H1 (cell line): ENCODE measurements at regions not wholly inside any gene's neighbourhood (a gene's known extent, or its start where the extent isn't known, plus 50 kb on each side); places are given as distances from the start of the nearest gene placed in this dataset.

Experiments
- CTCF ChIA-PET: fragments of 300-600 bp; sonication (Branson Sonifier 250); formaldehyde crosslinking; loops from one replicate; lab custom pipeline; 2021; ENCODE audit not compliant: partially characterized antibody; lab: Charles Lee
- POLR2A ChIA-PET: fragments of 300-600 bp; sonication (Branson Sonifier 250); formaldehyde crosslinking; loops from one replicate; lab custom pipeline; 2021; ENCODE audit warnings: inconsistent platforms; ENCODE audit not compliant: partially characterized antibody; lab: Charles Lee
- DNase-seq, 2 experiments: peaks; one replicate each; pipeline versions ENCODE4 v3.0.0 to v3.0.0-alpha.2; 2010 to 2022; ENCODE audit warnings: low spot score in 2 of 2, low read depth in 1 of 2, mixed read lengths in 1 of 2
- FAIRE-seq: peaks from 2 replicates; lab custom pipeline; 2011; peaks lifted over from hg19 to GRCh38; lab: Jason Lieb, UNC
- H2AFZ ChIP-seq: 2 replicates; pipeline ENCODE4 v1.8.1; 2012; ENCODE audit warnings: low read length, inconsistent platforms
- H2AK5ac ChIP-seq: 2 replicates; pipeline ENCODE4 v1.6.1; 2013; ENCODE audit warnings: low read depth, low read length
- H2BK120ac ChIP-seq: replicated peaks from 2 replicates; pipeline ENCODE3; 2013; ENCODE audit warnings: low read depth, low read length, inconsistent platforms
- H2BK12ac ChIP-seq: 2 replicates; pipeline ENCODE4 v1.6.1; 2013; ENCODE audit warnings: low read depth, low read length
- H2BK15ac ChIP-seq: 2 replicates; pipeline ENCODE4 v1.6.1; 2013; ENCODE audit warnings: low read length
- H2BK20ac ChIP-seq: 2 replicates; pipeline ENCODE4 v1.6.1; 2013; ENCODE audit warnings: low read length
- H2BK5ac ChIP-seq: 2 replicates; pipeline ENCODE4 v1.6.1; 2013; ENCODE audit warnings: low read depth, low read length
- H3K14ac ChIP-seq: 2 replicates; pipeline ENCODE4 v1.6.1; 2013; ENCODE audit warnings: inconsistent platforms; ENCODE audit not compliant: insufficient read length
- H3K18ac ChIP-seq: 2 replicates; pipeline ENCODE4 v1.6.1; 2013; ENCODE audit warnings: low read length; ENCODE audit errors: extremely low read depth
- H3K23ac ChIP-seq: 2 replicates; pipeline ENCODE4 v1.6.1; 2013; ENCODE audit warnings: inconsistent platforms; ENCODE audit not compliant: insufficient read length
- H3K23me2 ChIP-seq: 2 replicates; pipeline ENCODE4 v1.6.1; 2013; ENCODE audit warnings: low read depth, low read length
- H3K27ac ChIP-seq: 2 replicates; pipeline ENCODE4 v1.6.1; 2011; ENCODE audit warnings: low read depth, low read length, inconsistent platforms
- H3K27me3 ChIP-seq, 4 experiments: replicated peaks in 1 of 4; 1 replicate in 1 of 4; 2 replicates in 3 of 4; pipeline versions ENCODE4 v1.6.1 to v1.8.1; 2011 to 2013; ENCODE audit warnings: low read length in 3 of 4, mild to moderate bottlenecking in 3 of 4, inconsistent platforms in 2 of 4, mixed read lengths in 2 of 4, moderate library complexity in 1 of 4; ENCODE audit not compliant: control insufficient read depth in 3 of 4, insufficient read depth in 3 of 4; ENCODE audit errors: extremely low read depth in 1 of 4
- H3K36me3 ChIP-seq, 4 experiments: 2 replicates each; pipeline versions ENCODE4 v1.6.1 to v1.8.1; 2011 to 2013; ENCODE audit warnings: mild to moderate bottlenecking in 4 of 4, low read length in 3 of 4, moderate library complexity in 2 of 4, control low read depth in 1 of 4, inconsistent platforms in 1 of 4; ENCODE audit not compliant: insufficient read depth in 4 of 4, control insufficient read depth in 2 of 4
- H3K4ac ChIP-seq: replicated peaks from 2 replicates; pipeline ENCODE3; 2013; ENCODE audit warnings: low read length, low read depth, mixed read lengths, inconsistent platforms; ENCODE audit not compliant: insufficient read length
- H3K4me1 ChIP-seq, 4 experiments: replicated peaks in 1 of 4; 1 replicate in 1 of 4; 2 replicates in 3 of 4; pipeline versions ENCODE4 v1.6.1 to v1.8.1; 2011 to 2013; ENCODE audit warnings: low read length in 3 of 4, inconsistent platforms in 2 of 4, mixed read lengths in 1 of 4; ENCODE audit not compliant: insufficient read depth in 4 of 4, control insufficient read depth in 3 of 4
- H3K4me2 ChIP-seq, 2 experiments: 2 replicates each; pipeline versions ENCODE4 v1.6.1 to v1.8.1; 2011 to 2013; ENCODE audit warnings: low read depth in 2 of 2, low read length in 2 of 2, control low read depth in 1 of 2, inconsistent platforms in 1 of 2, mild to moderate bottlenecking in 1 of 2; ENCODE audit not compliant: insufficient read depth in 1 of 2
- H3K4me3 ChIP-seq, 4 experiments: fragments of 200-600, 300-600 bp in 1 of 4; sonication (generic), shearing (Covaris generic), sonication (Bioruptor Twin) in 1 of 4; 2 replicates each; pipeline versions ENCODE4 v1.5.1 to v1.8.1; 2011 to 2016; ENCODE audit warnings: low read length in 4 of 4, low read depth in 3 of 4, control low read depth in 2 of 4, inconsistent platforms in 2 of 4, mild to moderate bottlenecking in 2 of 4, mixed read lengths in 1 of 4, moderate library complexity in 1 of 4; ENCODE audit not compliant: insufficient read depth in 2 of 4; ENCODE audit errors: extremely low read depth in 1 of 4
- H3K56ac ChIP-seq: replicated peaks from 2 replicates; pipeline ENCODE3; 2013; ENCODE audit warnings: low read depth, mild to moderate bottlenecking, mixed read lengths, low read length, inconsistent platforms; ENCODE audit not compliant: insufficient read length
- H3K79me1 ChIP-seq: 2 replicates; pipeline ENCODE4 v1.6.1; 2013; ENCODE audit warnings: low read depth, low read length, control low read depth
- H3K79me2 ChIP-seq, 2 experiments: 2 replicates each; pipeline versions ENCODE4 v1.6.1 to v1.8.1; 2012 to 2013; ENCODE audit warnings: low read length in 2 of 2, mild to moderate bottlenecking in 2 of 2, inconsistent platforms in 1 of 2; ENCODE audit not compliant: insufficient read depth in 2 of 2, control insufficient read depth in 1 of 2
- H3K9ac ChIP-seq, 4 experiments: replicated peaks in 1 of 4; 1 replicate in 1 of 4; 2 replicates in 3 of 4; pipeline versions ENCODE4 v1.6.1 to v1.8.1; 2011 to 2013; ENCODE audit warnings: low read depth in 3 of 4, low read length in 3 of 4, control low read depth in 2 of 4, mild to moderate bottlenecking in 2 of 4, moderate library complexity in 2 of 4, inconsistent platforms in 1 of 4; ENCODE audit errors: extremely low read depth in 1 of 4
- H3K9me3 ChIP-seq, 2 experiments: 2 replicates each; pipeline versions ENCODE4 v1.6.1 to v1.8.1; 2012 to 2013; ENCODE audit warnings: mild to moderate bottlenecking in 2 of 2, moderate library complexity in 2 of 2, control low read depth in 1 of 2, inconsistent platforms in 1 of 2, low read depth in 1 of 2, low read length in 1 of 2, mixed read lengths in 1 of 2; ENCODE audit not compliant: insufficient read depth in 2 of 2
- H4K20me1 ChIP-seq, 2 experiments: replicated peaks in 1 of 2; 2 replicates each; pipeline versions ENCODE3 to v1.8.1; 2011 to 2013; ENCODE audit warnings: inconsistent platforms in 2 of 2, low read length in 2 of 2, mild to moderate bottlenecking in 1 of 2; ENCODE audit not compliant: insufficient read depth in 2 of 2, control insufficient read depth in 1 of 2
- H4K5ac ChIP-seq: 2 replicates; pipeline ENCODE4 v1.6.1; 2013; ENCODE audit warnings: low read length, low read depth, mixed read lengths, inconsistent platforms; ENCODE audit not compliant: insufficient read length
- H4K8ac ChIP-seq: 2 replicates; pipeline ENCODE4 v1.8.0; 2013; ENCODE audit warnings: mild to moderate bottlenecking, moderate library complexity, low read length, inconsistent platforms; ENCODE audit not compliant: insufficient read depth; ENCODE audit errors: extremely low read depth
- H4K91ac ChIP-seq: replicated peaks from 2 replicates; pipeline ENCODE3; 2013; ENCODE audit warnings: low read length, mixed read lengths, inconsistent platforms; ENCODE audit not compliant: insufficient read length
- CBX8 ChIP-seq: fragments of 300-800, 300-1000 bp; sonication (generic); IDR thresholded peaks from 2 replicates; pipeline ENCODE4 v1.7.1; 2016; ENCODE audit warnings: low read depth, low read length, borderline replicate concordance
- FOSL1 ChIP-seq: IDR thresholded peaks from 2 replicates; pipeline ENCODE4 v1.6.1; 2011; ENCODE audit warnings: mild to moderate bottlenecking, low read depth, low read length, moderate library complexity; ENCODE audit not compliant: insufficient read depth
- RFX5 ChIP-seq: IDR thresholded peaks from 2 replicates; pipeline ENCODE4 v1.6.1; 2011; ENCODE audit warnings: low read depth, low read length, improper control_type of control experiment, borderline replicate concordance
- RNF2 ChIP-seq: fragments of 200-900, 300-1000 bp; sonication (generic); IDR thresholded peaks from 2 replicates; pipeline ENCODE4 v1.7.1; 2016; ENCODE audit warnings: borderline replicate concordance, low read depth, mild to moderate bottlenecking, antibody characterized with exemption, low read length; ENCODE audit not compliant: poor library complexity, severe bottlenecking; ENCODE audit errors: missing control alignments
- SIRT6 ChIP-seq: IDR thresholded peaks from one replicate; pipeline ENCODE4 v1.7.1; 2012; ENCODE audit warnings: low read length, inconsistent platforms
- SP4 ChIP-seq: IDR thresholded peaks from 2 replicates; pipeline ENCODE4 v1.6.1; 2012; ENCODE audit warnings: low read length, inconsistent platforms
- WGBS, 2 experiments: shearing (Covaris generic) in 1 of 2; methylation state at CpG; one replicate each; pipeline versions ENCODE4 v1.1.6 to v1.1.7; 2013 to 2015; ENCODE audit warnings: low lambda C conversion rate in 2 of 2, mixed read lengths in 2 of 2, inconsistent platforms in 1 of 2, low coverage in 1 of 2, missing lambda C conversion rate in 1 of 2; ENCODE audit not compliant: insufficient replicate concordance in 2 of 2, insufficient coverage in 1 of 2, insufficient read length in 1 of 2; ENCODE audit errors: extremely low coverage in 1 of 2, missing lambda C conversion rate in 1 of 2; 5-methylcytosine and 5-hydroxymethylcytosine counted together

DNA sequence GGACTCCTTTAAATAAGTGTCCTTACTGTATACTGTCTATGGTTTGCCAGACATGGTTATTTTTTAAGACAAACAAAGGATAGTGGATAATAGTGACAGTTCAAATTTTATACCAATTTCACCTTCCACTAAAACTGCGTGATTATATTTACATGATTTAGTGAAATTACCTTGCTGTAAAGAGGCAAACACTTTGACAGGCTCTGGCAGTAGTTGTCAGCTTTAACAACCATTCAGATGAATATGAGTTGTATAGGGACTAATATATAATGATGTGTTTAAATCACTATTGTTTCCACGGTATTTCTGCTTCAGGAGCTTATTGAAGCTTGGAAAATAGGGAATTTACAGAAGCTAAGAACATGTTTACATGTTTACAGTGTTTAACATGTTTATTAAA, 1364.0 kb downstream of the FSCB start:
- no peak overlapping the region for H3K18ac ChIP-seq
- no peak overlapping the region for H4K5ac ChIP-seq
- no peak overlapping the region for H3K56ac ChIP-seq
- no peak overlapping the region for H2BK15ac ChIP-seq
- POLR2A ChIA-PET: no interaction called here
- no peaks in the 10 kb centered on the region for H3K79me1 ChIP-seq
- no peaks in the 10 kb centered on the region for H3K23me2 ChIP-seq
- H3K79me2 ChIP-seq: no peaks in the 10 kb centered on the region
- no peak overlapping the region for H4K91ac ChIP-seq
- H2BK12ac ChIP-seq: no peak overlapping the region
- no peak overlapping the region for H3K4ac ChIP-seq
- H3K4me3 ChIP-seq: no peak overlapping the region
- H2AK5ac ChIP-seq: no peak overlapping the region
- no peak overlapping the region for H3K14ac ChIP-seq
- no peak overlapping the region for H2BK20ac ChIP-seq
- H4K8ac ChIP-seq: no peak overlapping the region
- H2BK5ac ChIP-seq: no peak overlapping the region
- no peak for FAIRE-seq
- no peaks in the 10 kb centered on the region for H3K9me3 ChIP-seq
- no peak overlapping the region for H3K23ac ChIP-seq
- H2AFZ ChIP-seq: no peak overlapping the region
- H3K36me3 ChIP-seq: no peaks in the 10 kb centered on the region
- WGBS, 2 experiments: 91% methylated on average over 2 of the region's 2 CpGs; no CpG with 5 or more reads in 1 of the 2 experiments
- CTCF ChIA-PET: no interaction called here
- no peaks in the 10 kb centered on the region for H3K4me1 ChIP-seq
- no peak overlapping the region for H3K9ac ChIP-seq
- H2BK120ac ChIP-seq: no peak overlapping the region
- H3K27ac ChIP-seq: no peak overlapping the region
- H4K20me1 ChIP-seq: no peaks in the 10 kb centered on the region
- 0 out of 7 replicates have a peak, but pooled peaks cover 0 to 3% (median 0%) of the 10 kb centered on the region in 4 experiments for H3K27me3 ChIP-seq
- no peak overlapping the region for H3K4me2 ChIP-seq
- no peak for DNase-seq
- TF ChIP-seq CBX8 (no peak), RFX5 (no peak), FOSL1 (no peak), SIRT6 (no peak), RNF2 (no peak), SP4 (no peak)
